C4-2B (cell line): ENCODE measurements at regions not wholly inside any gene's neighbourhood (a gene's known extent, or its start where the extent isn't known, plus 50 kb on each side); places are given as distances from the start of the nearest gene placed in this dataset.

Source experiments
- CTCF ChIP-seq: fragments of 450-650 bp; conservative IDR thresholded peaks from 2 replicates; pipeline ENCODE4 v1.5.1; 2017; ENCODE audit warnings: mild to moderate bottlenecking
- ZFX ChIP-seq: fragments of 450-650 bp; IDR thresholded peaks from 2 replicates; pipeline ENCODE4 v1.6.1; 2017

DNA sequence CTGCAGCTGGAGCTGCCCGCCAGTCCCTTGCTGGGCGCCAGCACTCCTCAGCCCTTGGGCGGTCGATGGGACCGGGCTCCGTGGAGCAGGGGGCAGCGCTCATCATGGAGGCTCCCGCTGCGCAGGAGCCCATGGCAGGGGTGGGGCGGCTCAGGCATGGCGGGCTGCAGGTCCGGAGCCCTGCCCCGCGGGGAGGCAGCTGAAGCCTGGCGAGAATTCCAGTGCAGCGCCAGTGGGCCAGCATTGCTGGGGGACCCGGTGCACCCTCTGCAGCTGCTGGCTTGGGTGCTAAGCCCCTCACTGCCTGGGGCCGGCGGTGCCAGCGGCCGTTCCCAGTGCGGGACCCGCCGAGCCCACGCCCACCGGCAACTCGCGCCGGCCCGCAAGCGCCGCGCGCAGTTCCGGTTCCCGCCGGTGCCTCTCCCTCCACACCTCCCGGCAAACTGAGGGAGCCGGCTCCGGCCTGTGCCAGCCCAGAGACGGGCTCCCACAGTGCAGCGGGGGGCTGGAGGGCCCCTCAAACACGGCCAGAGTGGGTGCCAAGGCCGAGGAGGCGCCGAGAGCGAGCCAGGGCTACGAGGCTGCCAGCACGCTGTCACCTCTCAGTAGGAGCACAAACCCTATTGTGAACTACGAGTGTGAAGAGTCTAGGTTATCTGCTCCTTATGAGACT lies 687.1 kb downstream of the PCDH17 start:
- TF ChIP-seq CTCF: no peak
- no peak for TF ChIP-seq ZFX
